Vagina (tissue), 2 donors: ENCODE measurements at regions not wholly inside any gene's neighbourhood (a gene's known extent, or its start where the extent isn't known, plus 50 kb on each side); places are given as distances from the start of the nearest gene placed in this dataset.

ENCODE experiments used
- DNase-seq, 2 donors: peaks; one replicate each; pipeline ENCODE4 v3.0.0-alpha.2; 2017; ENCODE audit errors: extremely low spot score in 2 of 2
- H3K27ac ChIP-seq: fragments of 200-600 bp; sonication (generic); one replicate; pipeline ENCODE4 v1.5.1; 2019
- H3K27me3 ChIP-seq: fragments of 200-600 bp; sonication (generic); one replicate; pipeline ENCODE4 v1.5.1; 2019
- H3K36me3 ChIP-seq, 2 donors: fragments of 200-600 bp; sonication (generic); one replicate each; pipeline ENCODE4 v1.5.1; 2017 to 2019
- H3K4me1 ChIP-seq: fragments of 200-600 bp; sonication (generic); one replicate; pipeline ENCODE4 v1.5.1; 2019
- H3K4me3 ChIP-seq, 2 donors: fragments of 200-600 bp; sonication (generic); 1 replicate in 1 of 2; 2 replicates in 1 of 2; pipeline ENCODE4 v1.5.1; 2016 to 2019
- H3K9me3 ChIP-seq: fragments of 200-600 bp; sonication (generic); one replicate; pipeline ENCODE4 v1.5.1; 2019
- POLR2A ChIP-seq, 2 donors: fragments of 450-650 bp; IDR thresholded peaks; one replicate each; pipeline ENCODE4 v1.6.1; 2017; ENCODE audit warnings: antibody characterized with exemption in 2 of 2, mild to moderate bottlenecking in 2 of 2, moderate library complexity in 2 of 2
- POLR2AphosphoS5 ChIP-seq, 2 donors: sonication (generic); formaldehyde crosslinking; IDR thresholded peaks; one replicate each; pipeline ENCODE4 v1.9.0; 2017; ENCODE audit warnings: antibody characterized with exemption in 2 of 2, mild to moderate bottlenecking in 2 of 2, low read depth in 1 of 2; ENCODE audit not compliant: insufficient read depth in 1 of 2
- intact Hi-C: fragments of 100-400 bp; cut with DNase I; formaldehyde crosslinking; loops from one replicate; pipeline ENCODE4 v1.15.1; 2023
- TF ChIP-seq, protein P1 (sequence below), 3 experiments: fragments of 450-650 bp in 2 of 3; fragments of 200-600 bp in 1 of 3; sonication (generic) in 1 of 3; IDR thresholded peaks; one replicate each; pipeline ENCODE4 v1.5.1; 2017 to 2019; ENCODE audit warnings: antibody characterized with exemption in 3 of 3, mild to moderate bottlenecking in 2 of 3, moderate library complexity in 2 of 3

DNA sequence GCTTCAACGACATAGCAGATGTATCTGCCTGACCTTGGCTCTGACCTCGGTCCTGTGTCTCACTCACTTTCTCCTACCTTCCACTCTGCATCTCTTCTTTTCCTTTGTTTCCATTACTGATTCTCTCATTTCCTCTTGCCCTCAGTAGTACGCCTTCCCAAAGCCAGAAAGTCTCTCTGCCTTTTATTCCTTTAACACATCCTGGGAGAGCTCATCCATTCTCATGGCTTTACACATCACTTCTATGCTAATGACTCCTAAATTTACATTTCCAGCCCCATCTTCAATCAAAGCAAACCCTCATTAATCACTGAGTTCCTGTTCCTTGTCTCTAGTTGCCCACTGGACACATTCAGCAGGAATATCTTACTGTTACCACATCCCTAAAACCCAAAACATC lies 938.6 kb downstream of the NTRK3 start:
- no peak overlapping the region for H3K27ac ChIP-seq
- TF ChIP-seq, protein P1, sequence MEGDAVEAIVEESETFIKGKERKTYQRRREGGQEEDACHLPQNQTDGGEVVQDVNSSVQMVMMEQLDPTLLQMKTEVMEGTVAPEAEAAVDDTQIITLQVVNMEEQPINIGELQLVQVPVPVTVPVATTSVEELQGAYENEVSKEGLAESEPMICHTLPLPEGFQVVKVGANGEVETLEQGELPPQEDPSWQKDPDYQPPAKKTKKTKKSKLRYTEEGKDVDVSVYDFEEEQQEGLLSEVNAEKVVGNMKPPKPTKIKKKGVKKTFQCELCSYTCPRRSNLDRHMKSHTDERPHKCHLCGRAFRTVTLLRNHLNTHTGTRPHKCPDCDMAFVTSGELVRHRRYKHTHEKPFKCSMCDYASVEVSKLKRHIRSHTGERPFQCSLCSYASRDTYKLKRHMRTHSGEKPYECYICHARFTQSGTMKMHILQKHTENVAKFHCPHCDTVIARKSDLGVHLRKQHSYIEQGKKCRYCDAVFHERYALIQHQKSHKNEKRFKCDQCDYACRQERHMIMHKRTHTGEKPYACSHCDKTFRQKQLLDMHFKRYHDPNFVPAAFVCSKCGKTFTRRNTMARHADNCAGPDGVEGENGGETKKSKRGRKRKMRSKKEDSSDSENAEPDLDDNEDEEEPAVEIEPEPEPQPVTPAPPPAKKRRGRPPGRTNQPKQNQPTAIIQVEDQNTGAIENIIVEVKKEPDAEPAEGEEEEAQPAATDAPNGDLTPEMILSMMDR (IDR thresholded peaks at IDR 0.05): no peak
- TF ChIP-seq POLR2A (IDR thresholded peaks at IDR 0.05) (no peak), POLR2AphosphoS5 (IDR thresholded peaks at IDR 0.05; ENCODE audit: insufficient read depth in 1 of 2, low read depth in 1 of 2) (no peak)
- intact Hi-C loops: no loop called here
- DNase-seq: no peak
- H3K4me1 ChIP-seq: no peaks in the 10 kb centered on the region
- no peak overlapping the region for H3K4me3 ChIP-seq
- no peaks in the 10 kb centered on the region for H3K36me3 ChIP-seq
- H3K9me3 ChIP-seq: no peaks in the 10 kb centered on the region
- no peaks in the 10 kb centered on the region for H3K27me3 ChIP-seq

DNA sequence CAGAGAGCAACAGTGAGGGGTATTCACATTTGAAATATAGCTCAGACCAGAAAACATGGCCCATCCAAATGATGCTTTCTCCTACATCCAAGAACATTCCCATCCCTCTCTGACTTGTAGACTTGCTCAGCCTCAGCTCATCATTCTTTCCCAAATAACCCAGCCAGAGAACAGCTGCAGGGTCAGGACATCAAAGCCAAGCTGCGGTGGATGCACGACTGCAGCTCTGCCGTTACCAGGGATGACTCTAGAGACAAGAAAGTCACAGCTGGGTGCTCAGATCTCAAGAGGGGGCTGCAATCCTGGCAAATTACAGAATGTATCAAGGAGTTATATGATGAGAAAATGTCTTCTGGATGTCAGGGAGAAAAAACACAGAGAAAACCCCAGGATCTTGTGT lies 944.3 kb downstream of the NTRK3 start:
- Histone ChIP-seq H3K27ac (no peak overlapping the region), H3K4me1 (no peaks in the 10 kb centered on the region), H3K9me3 (no peaks in the 10 kb centered on the region), H3K36me3 (no peaks in the 10 kb centered on the region), H3K27me3 (no peaks in the 10 kb centered on the region), H3K4me3 (no peak overlapping the region)
- intact Hi-C loops: no loop called here
- DNase-seq: no peak
- no peak for TF ChIP-seq POLR2AphosphoS5 (IDR thresholded peaks at IDR 0.05; ENCODE audit: insufficient read depth in 1 of 2, low read depth in 1 of 2)
- TF ChIP-seq, protein P1 (IDR thresholded peaks at IDR 0.05): no peak
- TF ChIP-seq POLR2A (IDR thresholded peaks at IDR 0.05): no peak

DNA sequence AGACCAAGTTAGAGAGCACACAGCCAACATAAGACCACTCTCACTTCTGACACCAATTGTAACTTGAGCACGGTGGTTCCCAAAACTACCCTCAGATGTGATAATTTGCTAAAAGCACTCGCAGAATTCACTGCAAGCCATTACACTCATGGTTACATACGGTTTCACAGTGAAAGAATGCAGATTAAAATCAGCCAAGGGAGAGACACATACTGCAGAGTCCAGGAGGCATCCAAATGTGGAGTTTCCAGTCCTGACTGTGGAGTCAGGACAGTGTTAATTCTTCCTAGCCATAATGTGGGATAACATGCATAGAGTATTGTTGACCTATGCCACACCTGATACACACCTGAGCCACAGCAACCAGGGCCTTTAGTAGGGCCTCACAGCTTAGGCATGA lies 956.4 kb downstream of the NTRK3 start:
- TF ChIP-seq POLR2A (IDR thresholded peaks at IDR 0.05) (no peak), POLR2AphosphoS5 (IDR thresholded peaks at IDR 0.05; ENCODE audit: insufficient read depth in 1 of 2, low read depth in 1 of 2) (no peak)
- TF ChIP-seq, protein P1 (IDR thresholded peaks at IDR 0.05): no peak
- DNase-seq: no peak
- no peak overlapping the region for H3K27ac ChIP-seq
- intact Hi-C loops: no loop called here
- no peaks in the 10 kb centered on the region for H3K36me3 ChIP-seq
- no peaks in the 10 kb centered on the region for H3K27me3 ChIP-seq
- no peaks in the 10 kb centered on the region for H3K4me1 ChIP-seq
- no peaks in the 10 kb centered on the region for H3K9me3 ChIP-seq
- H3K4me3 ChIP-seq: no peak overlapping the region

DNA sequence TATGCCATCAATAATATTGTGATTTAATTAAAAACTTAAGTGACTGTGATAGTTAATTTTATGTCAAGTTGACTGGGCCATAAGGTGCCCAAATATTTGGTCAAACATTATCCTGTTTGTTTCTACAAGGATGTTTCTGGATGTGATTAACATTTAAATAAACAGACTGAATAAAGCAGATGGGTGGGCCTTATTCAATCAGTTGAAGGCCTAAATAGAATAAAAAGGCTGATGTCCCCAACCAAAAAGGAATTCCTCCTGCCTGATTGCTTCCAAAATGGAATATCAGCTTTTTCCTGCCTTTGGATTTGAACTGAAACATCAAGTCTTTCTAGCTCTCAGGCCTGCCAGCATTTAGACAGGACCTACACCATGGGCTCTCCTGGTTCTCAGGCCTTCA lies 961.7 kb downstream of the NTRK3 start:
- Histone ChIP-seq H3K27me3 (no peaks in the 10 kb centered on the region), H3K4me3 (no peak overlapping the region), H3K36me3 (no peaks in the 10 kb centered on the region), H3K4me1 (no peaks in the 10 kb centered on the region), H3K27ac (no peak overlapping the region), H3K9me3 (no peaks in the 10 kb centered on the region)
- intact Hi-C loops: no loop called here
- TF ChIP-seq POLR2A (IDR thresholded peaks at IDR 0.05) (no peak), POLR2AphosphoS5 (IDR thresholded peaks at IDR 0.05; ENCODE audit: insufficient read depth in 1 of 2, low read depth in 1 of 2) (no peak)
- TF ChIP-seq, protein P1 (IDR thresholded peaks at IDR 0.05): no peak
- no peak for DNase-seq

DNA sequence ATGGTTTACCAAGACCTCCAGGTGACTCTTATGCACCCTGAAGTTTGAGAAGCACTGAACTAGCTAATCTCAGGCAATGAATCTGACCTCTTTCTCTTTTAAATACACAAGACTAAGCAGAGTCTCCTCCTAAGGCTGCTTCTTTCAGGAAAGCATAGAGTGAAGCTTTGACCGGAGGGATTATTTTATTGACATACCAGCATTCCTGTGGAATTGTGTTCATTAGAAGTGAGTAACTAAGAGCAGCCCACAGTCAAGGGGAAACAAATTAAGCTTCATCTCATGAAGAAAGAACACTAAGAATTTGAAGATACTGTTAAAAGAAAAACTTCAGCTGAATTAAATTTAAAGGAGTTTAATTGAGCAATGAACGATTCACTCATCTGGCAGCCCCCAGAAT lies 963.5 kb downstream of the NTRK3 start:
- H3K27me3 ChIP-seq: no peaks in the 10 kb centered on the region
- no peak for TF ChIP-seq POLR2A (IDR thresholded peaks at IDR 0.05)
- TF ChIP-seq, protein P1 (IDR thresholded peaks at IDR 0.05): no peak
- TF ChIP-seq POLR2AphosphoS5 (IDR thresholded peaks at IDR 0.05; ENCODE audit: insufficient read depth in 1 of 2, low read depth in 1 of 2): no peak
- H3K4me3 ChIP-seq: no peak overlapping the region
- H3K4me1 ChIP-seq: no peaks in the 10 kb centered on the region
- H3K9me3 ChIP-seq: no peaks in the 10 kb centered on the region
- no peak for DNase-seq
- intact Hi-C loops: no loop called here
- no peak overlapping the region for H3K27ac ChIP-seq
- no peaks in the 10 kb centered on the region for H3K36me3 ChIP-seq
